ENCODE measurements at regions not wholly inside any gene's neighbourhood (a gene's known extent, or its start where the extent isn't known, plus 50 kb on each side); places are given as distances from the start of the nearest gene placed in this dataset.

DNA sequence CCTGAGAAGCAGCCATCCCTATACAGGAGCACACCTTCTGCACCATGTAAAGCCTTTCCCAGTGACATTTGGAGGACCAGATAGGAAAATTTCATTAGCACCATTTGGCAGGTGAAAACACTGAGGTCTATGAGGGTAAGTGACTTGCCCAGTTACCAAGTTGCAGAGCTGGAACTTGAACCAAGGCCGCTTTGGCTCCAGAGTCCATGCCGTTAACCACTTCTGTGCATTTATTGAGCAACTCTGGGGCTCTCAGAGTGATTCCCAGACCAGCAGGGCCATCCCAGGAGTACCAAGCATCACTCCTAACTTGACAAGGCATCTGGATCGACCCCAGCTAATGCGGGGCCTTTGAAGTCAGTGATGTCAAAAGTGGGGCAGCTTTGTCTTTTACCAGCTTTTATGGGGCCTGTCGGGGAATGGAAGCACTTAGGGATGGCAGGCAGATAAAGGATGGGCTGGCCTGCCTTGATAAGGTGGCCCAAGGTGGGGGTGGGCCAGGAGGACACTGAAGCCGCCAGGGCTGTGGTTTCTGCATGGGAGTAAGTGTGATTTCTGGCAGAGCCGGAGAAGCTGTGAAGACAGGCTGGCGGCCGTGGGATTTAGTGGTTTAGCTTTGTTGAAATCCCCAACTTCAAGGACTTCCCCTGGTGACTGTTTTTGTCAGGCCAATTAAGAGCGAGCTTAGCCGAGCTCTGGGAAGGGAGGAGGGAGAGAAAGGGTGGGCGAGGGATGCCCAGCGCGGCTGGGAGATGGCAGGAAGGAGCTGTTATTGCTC lies 127.3 kb downstream of the MACROH2A1 start:
- ATAC-seq (ENCODE audit: insufficient read depth, low read depth) (no peak), DNase-seq (no peak)
- Histone ChIP-seq H4K20me1 (ENCODE audit: insufficient read depth, low read length) (no peaks in the 10 kb centered on the region), H3K9me3 (ENCODE audit: insufficient read depth, low read length, severe bottlenecking) (no peaks in the 10 kb centered on the region), H3K4me2 (ENCODE audit: insufficient read depth, low read length) (no peak overlapping the region), H3K4me1 (ENCODE audit: insufficient read depth, low read length) (no peaks in the 10 kb centered on the region), H3K4me3 (ENCODE audit: low read depth in 1 of 2, low read length in 2 of 2) (no peak overlapping the region), H3K36me3 (ENCODE audit: insufficient read depth, low read length) (no peaks in the 10 kb centered on the region), H3K9ac (ENCODE audit: low read depth, low read length) (no peak overlapping the region), H2AFZ (ENCODE audit: low read depth, low read length) (no peak overlapping the region), H3K27ac (ENCODE audit: low read length) (no peak overlapping the region), H3K27me3 (ENCODE audit: insufficient read depth, low read length, poor library complexity) (peaks cover 3% of the 10 kb centered on the region), H3K79me2 (ENCODE audit: insufficient read depth, low read length) (no peaks in the 10 kb centered on the region)
- TF ChIP-seq, protein P1, sequence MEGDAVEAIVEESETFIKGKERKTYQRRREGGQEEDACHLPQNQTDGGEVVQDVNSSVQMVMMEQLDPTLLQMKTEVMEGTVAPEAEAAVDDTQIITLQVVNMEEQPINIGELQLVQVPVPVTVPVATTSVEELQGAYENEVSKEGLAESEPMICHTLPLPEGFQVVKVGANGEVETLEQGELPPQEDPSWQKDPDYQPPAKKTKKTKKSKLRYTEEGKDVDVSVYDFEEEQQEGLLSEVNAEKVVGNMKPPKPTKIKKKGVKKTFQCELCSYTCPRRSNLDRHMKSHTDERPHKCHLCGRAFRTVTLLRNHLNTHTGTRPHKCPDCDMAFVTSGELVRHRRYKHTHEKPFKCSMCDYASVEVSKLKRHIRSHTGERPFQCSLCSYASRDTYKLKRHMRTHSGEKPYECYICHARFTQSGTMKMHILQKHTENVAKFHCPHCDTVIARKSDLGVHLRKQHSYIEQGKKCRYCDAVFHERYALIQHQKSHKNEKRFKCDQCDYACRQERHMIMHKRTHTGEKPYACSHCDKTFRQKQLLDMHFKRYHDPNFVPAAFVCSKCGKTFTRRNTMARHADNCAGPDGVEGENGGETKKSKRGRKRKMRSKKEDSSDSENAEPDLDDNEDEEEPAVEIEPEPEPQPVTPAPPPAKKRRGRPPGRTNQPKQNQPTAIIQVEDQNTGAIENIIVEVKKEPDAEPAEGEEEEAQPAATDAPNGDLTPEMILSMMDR (IDR thresholded peaks at IDR 0.05; ENCODE audit: borderline replicate concordance, extremely low read depth, low read length, poor library complexity, severe bottlenecking), result no peak
- TF ChIP-seq EZH2 (IDR thresholded peaks at IDR 0.05; ENCODE audit: borderline replicate concordance, low read depth, low read length, severe bottlenecking), result no peak

DNA sequence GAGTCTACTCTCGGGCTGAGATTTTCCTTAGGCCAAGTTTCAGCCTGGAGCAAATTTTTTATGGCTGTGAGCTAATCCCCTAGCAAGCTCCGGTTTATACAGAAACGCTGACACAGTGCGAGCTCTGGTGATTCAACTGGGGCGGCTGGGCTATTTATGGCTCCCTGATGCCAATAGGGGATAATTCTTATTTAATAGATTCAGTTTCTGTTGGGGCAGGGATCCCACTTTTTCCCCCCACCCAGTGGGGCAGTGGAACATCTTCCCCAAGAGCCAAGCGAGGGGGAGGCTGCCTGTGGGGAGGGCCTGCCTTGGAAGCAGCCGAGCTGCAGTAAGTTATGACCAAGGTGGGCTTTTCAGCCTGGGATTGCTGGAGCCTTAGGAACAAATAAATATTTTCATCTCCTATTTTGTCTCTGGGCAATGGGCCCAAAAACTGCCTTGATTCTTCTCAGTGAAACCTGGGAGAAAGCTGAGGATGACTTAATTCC lies 129.1 kb downstream of the MACROH2A1 start:
- H2AFZ ChIP-seq (ENCODE audit: low read depth, low read length), result no peak overlapping the region
- no peak overlapping the region for H3K9ac ChIP-seq (ENCODE audit: low read depth, low read length)
- peaks cover 3% of the 10 kb centered on the region for H3K27me3 ChIP-seq (ENCODE audit: insufficient read depth, low read length, poor library complexity)
- no peaks in the 10 kb centered on the region for H3K4me1 ChIP-seq (ENCODE audit: insufficient read depth, low read length)
- no peaks in the 10 kb centered on the region for H3K36me3 ChIP-seq (ENCODE audit: insufficient read depth, low read length)
- no peak for TF ChIP-seq EZH2 (IDR thresholded peaks at IDR 0.05; ENCODE audit: borderline replicate concordance, low read depth, low read length, severe bottlenecking)
- no peaks in the 10 kb centered on the region for H4K20me1 ChIP-seq (ENCODE audit: insufficient read depth, low read length)
- H3K79me2 ChIP-seq (ENCODE audit: insufficient read depth, low read length), result no peaks in the 10 kb centered on the region
- H3K4me2 ChIP-seq (ENCODE audit: insufficient read depth, low read length), result no peak overlapping the region
- DNase-seq (no peak), ATAC-seq (ENCODE audit: insufficient read depth, low read depth) (no peak)
- H3K27ac ChIP-seq (ENCODE audit: low read length), result no peak overlapping the region
- no peak overlapping the region for H3K4me3 ChIP-seq (ENCODE audit: low read depth in 1 of 2, low read length in 2 of 2)
- no peaks in the 10 kb centered on the region for H3K9me3 ChIP-seq (ENCODE audit: insufficient read depth, low read length, severe bottlenecking)

DNA sequence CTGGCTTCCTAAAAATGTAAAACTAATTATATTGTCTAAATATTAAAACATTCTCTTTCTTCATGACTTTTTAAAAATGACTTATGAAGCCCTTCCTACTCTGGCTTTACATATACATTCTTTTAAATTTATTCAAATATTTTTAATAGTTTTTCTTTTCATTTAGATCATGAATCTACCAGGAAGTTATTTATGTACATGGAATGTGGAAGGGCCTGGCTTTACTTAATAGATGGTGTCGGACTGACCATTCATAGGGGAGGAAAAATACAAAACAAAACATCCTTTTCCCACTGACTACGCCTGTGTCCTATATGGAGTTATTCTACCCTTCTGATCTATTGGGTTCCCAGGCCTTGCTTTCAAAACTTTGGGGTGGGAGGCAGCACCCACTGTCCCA lies 129.8 kb downstream of the MACROH2A1 start:
- Histone ChIP-seq H3K9ac (ENCODE audit: low read depth, low read length) (no peak overlapping the region), H3K4me3 (ENCODE audit: low read depth in 1 of 2, low read length in 2 of 2) (no peak overlapping the region), H4K20me1 (ENCODE audit: insufficient read depth, low read length) (no peaks in the 10 kb centered on the region), H2AFZ (ENCODE audit: low read depth, low read length) (no peak overlapping the region), H3K79me2 (ENCODE audit: insufficient read depth, low read length) (no peaks in the 10 kb centered on the region), H3K27ac (ENCODE audit: low read length) (no peak overlapping the region), H3K27me3 (ENCODE audit: insufficient read depth, low read length, poor library complexity) (peaks cover 3% of the 10 kb centered on the region), H3K4me1 (ENCODE audit: insufficient read depth, low read length) (no peaks in the 10 kb centered on the region), H3K36me3 (ENCODE audit: insufficient read depth, low read length) (no peaks in the 10 kb centered on the region), H3K4me2 (ENCODE audit: insufficient read depth, low read length) (no peak overlapping the region), H3K9me3 (ENCODE audit: insufficient read depth, low read length, severe bottlenecking) (no peaks in the 10 kb centered on the region)
- DNase-seq (no peak), ATAC-seq (ENCODE audit: insufficient read depth, low read depth) (no peak)
- TF ChIP-seq, protein P1 (IDR thresholded peaks at IDR 0.05; ENCODE audit: borderline replicate concordance, extremely low read depth, low read length, poor library complexity, severe bottlenecking), result no peak
- TF ChIP-seq EZH2 (IDR thresholded peaks at IDR 0.05; ENCODE audit: borderline replicate concordance, low read depth, low read length, severe bottlenecking), result no peak

DNA sequence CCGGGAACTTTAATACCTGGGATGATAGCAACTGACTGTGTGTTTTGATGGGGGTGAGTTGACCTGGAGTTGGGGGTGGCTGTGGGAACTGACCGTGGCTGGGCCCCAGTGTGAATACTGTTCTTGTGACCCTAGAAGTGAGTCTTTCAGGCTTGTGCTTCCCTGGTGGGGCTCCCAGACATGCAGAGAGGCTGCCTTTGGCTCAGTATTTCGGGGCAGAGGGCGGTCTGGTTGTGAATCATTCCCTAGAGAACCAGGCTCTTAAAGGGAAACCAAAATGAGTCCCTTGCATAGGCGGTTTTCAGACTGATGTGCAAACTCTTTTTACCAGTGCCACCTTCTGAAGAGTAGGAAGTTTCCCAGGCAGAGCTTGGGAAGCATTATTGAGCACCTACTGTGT lies 132.1 kb downstream of the MACROH2A1 start:
- Histone ChIP-seq H3K9ac (ENCODE audit: low read depth, low read length) (no peak overlapping the region), H3K27me3 (ENCODE audit: insufficient read depth, low read length, poor library complexity) (no peaks in the 10 kb centered on the region), H3K36me3 (ENCODE audit: insufficient read depth, low read length) (no peaks in the 10 kb centered on the region), H3K9me3 (ENCODE audit: insufficient read depth, low read length, severe bottlenecking) (no peaks in the 10 kb centered on the region), H3K4me2 (ENCODE audit: insufficient read depth, low read length) (no peak overlapping the region), H2AFZ (ENCODE audit: low read depth, low read length) (no peak overlapping the region), H4K20me1 (ENCODE audit: insufficient read depth, low read length) (no peaks in the 10 kb centered on the region), H3K27ac (ENCODE audit: low read length) (no peak overlapping the region), H3K4me3 (ENCODE audit: low read depth in 1 of 2, low read length in 2 of 2) (no peak overlapping the region), H3K4me1 (ENCODE audit: insufficient read depth, low read length) (no peaks in the 10 kb centered on the region), H3K79me2 (ENCODE audit: insufficient read depth, low read length) (no peaks in the 10 kb centered on the region)
- no peak for TF ChIP-seq EZH2 (IDR thresholded peaks at IDR 0.05; ENCODE audit: borderline replicate concordance, low read depth, low read length, severe bottlenecking)
- TF ChIP-seq, protein P1 (IDR thresholded peaks at IDR 0.05; ENCODE audit: borderline replicate concordance, extremely low read depth, low read length, poor library complexity, severe bottlenecking), result no peak
- DNase-seq (no peak), ATAC-seq (ENCODE audit: insufficient read depth, low read depth) (no peak)
